Heart right ventricle (tissue), 16 donors: ENCODE measurements at regions not wholly inside any gene's neighbourhood (a gene's known extent, or its start where the extent isn't known, plus 50 kb on each side); places are given as distances from the start of the nearest gene placed in this dataset.
A peak's percentile ranks its signal among the peaks of the same experiment; 100 is the strongest.

Experiments
- ATAC-seq, 8 donors: fragments of 200-7000 bp; cut with Tn5 transposase; one replicate each; pipeline ENCODE4 v1.9.1; 2020; ENCODE audit warnings: mild to moderate bottlenecking in 8 of 8, moderate library complexity in 8 of 8, moderate number of reproducible peaks in 1 of 8
- DNase-seq, 2 donors: peaks; one replicate each; pipeline ENCODE4 v3.0.0-alpha.2; 2020
- H3K27ac ChIP-seq, 10 donors: fragments of 200-600 bp; sonication (generic) in 2 of 10; one replicate each; pipeline versions ENCODE4 v1.5.0 to v1.8.0; 2020 to 2022; ENCODE audit warnings: mild to moderate bottlenecking in 3 of 10
- H3K27me3 ChIP-seq, 7 donors: fragments of 200-600 bp; one replicate each; pipeline ENCODE4 v1.8.0; 2021 to 2022; ENCODE audit warnings: mild to moderate bottlenecking in 2 of 7
- H3K36me3 ChIP-seq, 9 donors: fragments of 200-600 bp; sonication (generic) in 1 of 9; one replicate each; pipeline versions ENCODE4 v1.5.0 to v1.8.0; 2020 to 2022; ENCODE audit warnings: mild to moderate bottlenecking in 2 of 9
- H3K4me1 ChIP-seq, 9 donors: fragments of 200-600 bp; sonication (generic) in 1 of 9; one replicate each; pipeline versions ENCODE4 v1.5.0 to v1.8.0; 2020 to 2022; ENCODE audit warnings: mild to moderate bottlenecking in 4 of 9
- H3K4me3 ChIP-seq, 10 donors: fragments of 200-600 bp; sonication (generic) in 2 of 10; one replicate each; pipeline versions ENCODE4 v1.5.0 to v1.8.0; 2020 to 2022; ENCODE audit warnings: mild to moderate bottlenecking in 7 of 10, moderate library complexity in 2 of 10
- H3K9me3 ChIP-seq, 11 donors: fragments of 200-600 bp in 10 of 11; sonication (generic) in 2 of 11; one replicate each; pipeline versions ENCODE4 v1.5.0 to v1.8.0; 2013 to 2022; ENCODE audit warnings: mild to moderate bottlenecking in 2 of 11, control low read depth in 1 of 11, moderate library complexity in 1 of 11
- CTCF ChIP-seq, 9 donors: fragments of 200-600 bp; sonication (generic) in 2 of 9; IDR thresholded peaks; one replicate each; pipeline versions ENCODE4 v1.5.0 to v1.8.0; 2021 to 2022; ENCODE audit warnings: antibody characterized with exemption in 9 of 9, mild to moderate bottlenecking in 5 of 9, moderate library complexity in 1 of 9
- WGBS, 2 donors: extraction: QIAGEN DNeasy Blood & Tissue Kit; methylation state at CpG; one replicate each; pipeline ENCODE4 v1.1.7; 2013; ENCODE audit warnings: inconsistent platforms in 1 of 2; 5-methylcytosine and 5-hydroxymethylcytosine counted together
- intact Hi-C, 10 donors: fragments of 100-400 bp; cut with DNase I; formaldehyde crosslinking; loops; one replicate each; pipeline versions ENCODE4 v1.11.1 to v1.14.2; 2022
- donor health status: Arrhythmogenic right ventricular cardiomyopathy.
- donor health status: ischemic (EF 13 %, LVEDD 7.1; RV severe dilation, severe dysfunction).
- donor health status: healthy with polysubstance abuse.
- donor health status: DM: no; HTN: yes; CAD: no.
- donor health status: DM: no; HTN: no; CAD: no.
- donor health status: ischemic (EF 25% LVEDD 6.9; RV normal size, moderate dysfunction).
- donor health status: ischemic (EF 25% LVEDD 5.7; RV mildly dilated, moderate dysfunction).
- donor health status: healthy.
- donor health status: DM: yes; HTN: yes; CAD: no.
- donor health status: Ischemic cardiomyopathy.
- donor health status: ischemic (EF 35%, LVEDD 5.7; RV mildly dilated, moderate dysfunction).
- donor health status: nonischemic (EF 11% LVEDD 7.7; RV severe dilation, severe dysfunction).
- donor health status: DM: yes; HTN: yes; CAD: no.
- donor health status: PGD.
- donor health status: ischemic (EF 29% LVEDD 5.4; RV normal size, mild dysfunction).
- donor health status: nonischemic (EF 23%, LVEDD 6.1; RV moderate dilation, normal function).

- Histone ChIP-seq H3K36me3 (no peaks in the 10 kb centered on the region), H3K27ac (no peak overlapping the region), H3K4me1 (no peaks in the 10 kb centered on the region), H3K9me3 (peaks cover 0 to 9% (median 0%) of the 10 kb centered on the region in 11 donors), H3K4me3 (no peak overlapping the region), H3K27me3 (no peaks in the 10 kb centered on the region)
- peak in 1 of 9 donors; percentile 3 for TF ChIP-seq CTCF (IDR thresholded peaks at IDR 0.05)
- 40 to 53% methylated on average over 2 of the region's 2 CpGs for WGBS, 2 donors
- intact Hi-C loops: no loop called here
- peak in 2 of 8 donors; percentile 31 to 42 for ATAC-seq
- no peak for DNase-seq
These were observed 494.1 kb downstream of the GABRG1 start for GRCh38 chr4:45629717-45630116.

GRCh38 chr4:45621971-45622370 lies 501.9 kb downstream of the GABRG1 start:
- Histone ChIP-seq H3K4me1 (no peaks in the 10 kb centered on the region), H3K27ac (no peak overlapping the region), H3K27me3 (no peaks in the 10 kb centered on the region), H3K36me3 (no peaks in the 10 kb centered on the region), H3K9me3 (no peaks in the 10 kb centered on the region), H3K4me3 (no peak overlapping the region)
- intact Hi-C loops: no loop called here
- 69 to 75% methylated on average over 2 of the region's 2 CpGs for WGBS, 2 donors
- ATAC-seq: peak in 1 of 8 donors; percentile 35
- TF ChIP-seq CTCF (IDR thresholded peaks at IDR 0.05): no peak
- DNase-seq: no peak

GRCh38 chr4:45620808-45621207 lies 503.0 kb downstream of the GABRG1 start:
- TF ChIP-seq CTCF (IDR thresholded peaks at IDR 0.05): no peak
- H3K9me3 ChIP-seq: no peaks in the 10 kb centered on the region
- no peaks in the 10 kb centered on the region for H3K36me3 ChIP-seq
- intact Hi-C loops: no loop called here
- no peak for ATAC-seq
- 37 to 38% methylated on average over 1 of the region's 1 CpG for WGBS, 2 donors
- no peaks in the 10 kb centered on the region for H3K27me3 ChIP-seq
- DNase-seq: no peak
- no peaks in the 10 kb centered on the region for H3K4me1 ChIP-seq
- H3K4me3 ChIP-seq: no peak overlapping the region
- H3K27ac ChIP-seq: no peak overlapping the region

GRCh38 chr4:45596379-45597101 lies 527.3 kb downstream of the GABRG1 start:
- DNase-seq (no peak), ATAC-seq (no peak)
- no peak for TF ChIP-seq CTCF (IDR thresholded peaks at IDR 0.05)
- Histone ChIP-seq H3K9me3 (peaks cover 0 to 3% (median 0%) of the 10 kb centered on the region in 11 donors), H3K27me3 (no peaks in the 10 kb centered on the region), H3K4me3 (no peak overlapping the region), H3K36me3 (no peaks in the 10 kb centered on the region), H3K27ac (no peak overlapping the region), H3K4me1 (no peaks in the 10 kb centered on the region)
- WGBS, 2 donors: 69 to 73% methylated on average over 6 of the region's 6 CpGs
- intact Hi-C loops: no loop called here
